BJ (cell line): ENCODE measurements at regions not wholly inside any gene's neighbourhood (a gene's known extent, or its start where the extent isn't known, plus 50 kb on each side); places are given as distances from the start of the nearest gene placed in this dataset.

Source experiments
- CTCF ChIA-PET: fragments of 350-600 bp; formaldehyde crosslinking; extraction: SDS; loops from one replicate; lab custom pipeline; 2021; ENCODE audit warnings: antibody characterized with exemption, inconsistent platforms; lab: Yijun Ruan, JAX
- POLR2A ChIA-PET: fragments of 300-600 bp; sonication (Branson Sonifier 250); formaldehyde crosslinking; extraction: SDS; loops from one replicate; lab custom pipeline; 2021; ENCODE audit warnings: antibody characterized with exemption; lab: Charles Lee
- DNase-seq: peaks from one replicate; pipeline ENCODE4 v3.0.0-alpha.2; 2011; ENCODE audit warnings: low read depth
- H3K27me3 ChIP-seq: 2 replicates; pipeline ENCODE4 v1.6.0; 2011; ENCODE audit warnings: low read length; ENCODE audit not compliant: control insufficient read depth, insufficient read depth
- H3K36me3 ChIP-seq: 2 replicates; pipeline ENCODE4 v1.5.1; 2011; ENCODE audit warnings: low read length; ENCODE audit not compliant: control insufficient read depth, insufficient read depth
- H3K4me3 ChIP-seq: 2 replicates; pipeline ENCODE4 v1.5.1; 2011; ENCODE audit warnings: low read depth, mild to moderate bottlenecking, control low read depth, low read length
- CTCF ChIP-seq: IDR thresholded peaks from 2 replicates; pipeline ENCODE4 v1.5.1; 2011; ENCODE audit warnings: low read depth, mild to moderate bottlenecking, control low read depth, inconsistent platforms, low read length, moderate library complexity; ENCODE audit not compliant: insufficient read depth

DNA sequence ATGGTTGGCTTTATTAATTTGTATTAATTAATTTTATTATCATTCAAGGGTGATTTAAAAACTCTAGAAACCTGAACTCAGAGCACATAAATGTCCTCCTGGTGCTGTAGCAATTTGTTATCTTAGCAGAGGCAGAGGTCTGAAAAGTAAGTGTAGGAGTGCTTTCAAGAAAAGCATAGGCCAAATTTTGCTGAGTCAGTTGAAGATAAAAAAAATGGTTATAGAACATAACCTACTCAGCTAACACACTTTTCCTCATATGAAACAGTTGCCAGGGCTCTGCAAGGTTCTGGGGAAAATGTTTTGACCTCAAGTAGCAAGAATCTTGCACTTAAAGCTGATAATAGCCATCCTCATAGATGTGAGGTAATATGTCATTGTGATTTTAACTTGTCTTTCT lies 53.5 kb upstream of the CHODL start:
- H3K4me3 ChIP-seq = no peak overlapping the region
- ChIA-PET CTCF (no interaction called here), POLR2A (no interaction called here)
- no peaks in the 10 kb centered on the region for H3K27me3 ChIP-seq
- H3K36me3 ChIP-seq = no peaks in the 10 kb centered on the region
- no peak for TF ChIP-seq CTCF
- no peak for DNase-seq

- CTCF ChIA-PET = no interaction called here
- Histone ChIP-seq H3K36me3 (no peaks in the 10 kb centered on the region), H3K4me3 (no peak overlapping the region), H3K27me3 (no peaks in the 10 kb centered on the region)
- TF ChIP-seq CTCF = no peak
- no peak for DNase-seq
- POLR2A ChIA-PET = no interaction called here
Measured at GRCh38 chr21:18178509-18178908, 66.1 kb upstream of the CHODL start.

GRCh38 chr21:18174370-18174769 lies 70.3 kb upstream of the CHODL start:
- Histone ChIP-seq H3K4me3 (no peak overlapping the region), H3K36me3 (no peaks in the 10 kb centered on the region), H3K27me3 (no peaks in the 10 kb centered on the region)
- CTCF ChIA-PET = interaction anchor here (0.8 kb wide), 1 partner anchor 16 kb away, joined by 3 read pairs; no protein-coding TSS in a partner anchor
- POLR2A ChIA-PET = no interaction called here
- no peak for DNase-seq
- no peak for TF ChIP-seq CTCF

DNA sequence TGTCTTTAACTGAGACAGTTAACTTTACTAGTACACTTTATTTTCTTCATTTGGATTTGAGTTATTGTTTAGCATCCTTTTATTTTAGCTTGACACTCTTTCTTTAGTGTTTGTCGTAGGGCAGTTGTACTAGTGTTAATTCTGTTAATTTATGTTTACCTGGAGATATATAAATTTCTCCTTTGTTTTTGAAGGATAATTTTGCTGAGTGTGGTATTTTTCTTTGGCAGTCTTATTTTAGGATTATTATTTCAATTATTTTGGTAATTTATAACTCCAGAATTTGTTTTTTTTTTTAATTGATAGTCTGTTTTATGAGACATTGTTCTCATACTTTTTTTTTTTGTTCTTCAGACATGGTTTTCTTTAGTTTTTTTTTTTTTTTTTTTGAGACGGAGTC lies 73.8 kb upstream of the CHODL start:
- CTCF ChIA-PET = no interaction called here
- DNase-seq = no peak
- no peak overlapping the region for H3K4me3 ChIP-seq
- H3K36me3 ChIP-seq = no peaks in the 10 kb centered on the region
- POLR2A ChIA-PET = no interaction called here
- TF ChIP-seq CTCF = no peak
- H3K27me3 ChIP-seq = no peaks in the 10 kb centered on the region

GRCh38 chr21:18170221-18170620 lies 74.4 kb upstream of the CHODL start:
- Histone ChIP-seq H3K4me3 (no peak overlapping the region), H3K36me3 (no peaks in the 10 kb centered on the region), H3K27me3 (no peaks in the 10 kb centered on the region)
- ChIA-PET POLR2A (no interaction called here), CTCF (no interaction called here)
- no peak for TF ChIP-seq CTCF
- DNase-seq = no peak
